NCI-H2029 (cell line): ENCODE measurements at regions not wholly inside any gene's neighbourhood (a gene's known extent, or its start where the extent isn't known, plus 50 kb on each side); places are given as distances from the start of the nearest gene placed in this dataset.
A peak's percentile ranks its signal among the peaks of the same experiment; 100 is the strongest.
"Not testable (repeated sequence)": the region's sequence is repeated elsewhere in the genome, so short reads cannot be mapped to it uniquely, and the experiment has no call there.

Experiments
- DNase-seq: peaks from one replicate; lab custom pipeline; 2025; lab: John Stamatoyannopoulos, UW

DNA sequence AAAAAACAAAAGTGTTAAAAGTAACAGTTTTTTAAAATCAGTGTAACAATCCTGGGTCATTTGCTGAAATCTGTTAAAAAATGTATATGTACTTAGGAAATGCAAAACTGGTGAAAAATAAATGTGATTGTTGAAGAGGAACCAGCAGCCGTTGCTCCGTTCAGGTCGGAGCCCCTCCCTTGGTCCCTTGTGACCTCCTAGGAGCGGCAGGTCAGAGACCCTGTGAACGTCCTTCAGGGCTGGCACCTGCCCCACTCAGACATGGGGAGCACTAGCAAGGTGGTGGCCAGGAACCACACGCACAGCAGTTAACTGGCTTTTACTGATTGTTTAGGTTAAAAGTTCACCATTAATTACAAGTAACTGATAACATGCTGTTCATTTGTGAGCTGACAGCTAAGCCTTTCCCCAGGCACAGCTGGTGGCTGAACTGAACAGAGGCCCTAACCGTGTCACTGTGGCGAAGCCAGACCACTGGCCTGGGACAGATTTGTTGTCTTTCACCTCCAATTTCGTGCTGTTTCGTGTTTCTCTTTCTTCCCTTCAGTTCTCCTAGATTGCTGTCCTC lies 159.2 kb upstream of the ALKAL2 start:
- DNase-seq = no peak

GRCh38 chr2:446303-446874 lies 158.5 kb upstream of the ALKAL2 start:
- DNase-seq = no peak

- no peak for DNase-seq
These were observed 158.0 kb upstream of the ALKAL2 start for GRCh38 chr2:445896-446295.

DNA sequence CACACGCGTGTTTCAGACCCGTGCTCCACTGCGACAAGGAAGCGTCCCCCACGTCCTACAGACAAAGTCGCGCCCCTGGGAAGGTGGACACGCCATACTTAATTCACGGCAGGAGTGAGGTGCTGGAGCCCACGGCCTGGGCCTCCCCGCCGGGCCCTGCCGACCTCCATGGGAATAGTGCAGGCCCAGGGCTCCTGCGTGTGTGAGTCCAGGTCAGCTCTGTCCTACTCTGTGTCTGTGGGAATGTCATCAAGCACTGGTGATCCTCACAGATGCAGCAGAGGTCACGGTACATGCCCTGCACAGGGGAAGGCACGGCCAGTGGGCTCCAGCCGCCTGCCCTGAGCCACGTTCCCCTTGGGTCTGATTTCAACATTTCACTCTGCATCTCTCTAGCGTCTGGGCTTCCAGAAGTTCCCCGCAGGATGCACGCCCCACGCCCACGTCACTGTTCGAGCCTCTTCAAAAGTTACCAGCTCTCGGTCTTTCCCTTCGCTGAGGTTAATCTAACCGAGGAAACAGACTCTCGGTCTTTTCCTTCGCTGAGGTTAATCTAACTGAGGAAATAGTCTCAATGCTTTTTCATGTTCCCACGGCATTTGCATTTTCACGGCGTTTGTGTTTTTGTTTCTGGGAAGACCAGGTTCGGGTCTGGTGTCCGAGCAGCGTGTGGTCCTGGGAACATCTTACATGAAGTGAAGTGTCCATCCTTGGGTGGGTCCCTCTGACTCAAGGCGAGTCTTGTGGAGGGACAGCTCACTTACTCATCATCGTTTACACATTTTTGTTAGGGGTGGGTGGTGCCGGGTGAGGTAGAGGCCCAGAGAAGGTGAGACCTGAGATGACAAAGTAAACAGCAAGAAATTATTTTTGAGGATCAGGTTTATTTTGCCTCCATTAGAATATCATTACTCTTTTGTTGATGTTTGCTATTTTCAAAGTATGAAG lies 157.3 kb upstream of the ALKAL2 start:
- no peak for DNase-seq

DNA sequence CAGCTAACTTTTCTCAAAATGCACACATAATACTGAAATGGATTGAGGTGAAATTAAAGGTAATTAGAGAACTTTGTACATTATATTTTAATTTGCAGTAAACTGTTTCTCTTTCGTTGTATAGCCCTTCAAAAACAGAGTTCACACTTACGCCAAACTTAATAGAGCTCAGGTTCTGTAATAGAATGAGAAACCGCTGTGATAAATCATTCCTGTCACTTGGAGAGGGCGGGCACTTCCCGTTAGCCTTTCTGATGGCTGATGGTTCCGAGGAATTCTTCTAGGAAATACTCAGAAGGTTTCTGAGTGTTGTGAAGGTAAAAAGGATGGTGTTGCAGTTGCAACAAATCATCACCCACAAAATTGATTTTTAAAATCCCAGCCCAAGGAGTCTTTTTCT lies 155.8 kb upstream of the ALKAL2 start:
- DNase-seq = no peak

DNA sequence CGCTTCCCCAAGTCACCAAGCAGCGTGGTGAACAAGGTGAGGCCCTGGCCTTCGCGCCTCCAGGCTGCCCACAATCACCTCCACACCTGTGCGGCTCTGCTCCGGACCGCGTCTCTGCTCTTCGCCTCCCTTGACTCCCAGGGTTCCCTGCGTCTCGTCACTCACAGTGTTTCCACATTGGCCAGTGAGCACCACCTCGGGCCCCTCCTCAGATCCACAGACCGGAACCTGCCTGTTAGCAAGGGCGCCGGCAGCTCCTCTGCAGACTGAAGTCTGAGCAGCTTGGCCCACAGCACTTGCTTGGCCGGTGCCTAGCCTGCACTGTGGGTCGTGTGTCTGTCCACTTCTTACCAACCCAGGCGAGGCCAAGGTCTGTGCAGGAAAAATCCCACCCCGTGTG lies 155.3 kb upstream of the ALKAL2 start:
- DNase-seq = no peak

DNA sequence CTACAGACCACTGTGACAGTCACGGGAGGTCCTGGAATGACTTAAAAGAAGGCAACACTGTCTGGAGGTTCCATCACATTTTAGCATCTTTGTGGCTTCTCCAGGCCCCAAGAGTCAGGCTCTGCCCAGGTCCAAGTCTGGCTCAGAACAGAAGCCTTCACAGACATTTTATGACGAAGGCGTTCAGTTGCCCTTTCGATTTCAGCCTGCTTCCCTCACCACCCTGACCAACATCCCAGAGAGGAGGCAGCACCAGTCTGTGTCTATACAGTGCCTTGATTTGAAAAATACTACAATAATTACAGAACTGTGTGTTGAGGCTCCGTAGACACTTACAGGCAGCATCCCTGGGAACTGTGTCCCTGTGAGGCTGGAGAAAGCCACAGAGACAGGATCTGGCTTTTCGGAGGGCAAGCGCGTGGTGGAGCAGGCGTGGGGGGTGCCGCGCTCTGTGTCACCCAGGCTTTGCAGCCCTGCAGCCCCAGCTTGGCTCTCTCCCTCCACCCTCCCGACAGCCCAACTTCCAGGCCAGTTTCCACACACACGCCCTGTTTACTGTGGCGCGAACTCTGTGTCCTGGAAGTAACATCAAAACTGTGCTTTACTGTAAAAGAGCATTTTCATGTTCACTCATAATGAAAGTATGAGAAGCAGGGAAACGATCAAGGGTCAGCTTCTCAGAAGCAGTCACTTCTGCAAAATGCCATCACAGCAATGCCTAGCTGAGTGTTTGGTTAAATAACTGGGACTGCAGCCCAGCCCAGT lies 153.5 kb upstream of the ALKAL2 start:
- DNase-seq = no peak

DNA sequence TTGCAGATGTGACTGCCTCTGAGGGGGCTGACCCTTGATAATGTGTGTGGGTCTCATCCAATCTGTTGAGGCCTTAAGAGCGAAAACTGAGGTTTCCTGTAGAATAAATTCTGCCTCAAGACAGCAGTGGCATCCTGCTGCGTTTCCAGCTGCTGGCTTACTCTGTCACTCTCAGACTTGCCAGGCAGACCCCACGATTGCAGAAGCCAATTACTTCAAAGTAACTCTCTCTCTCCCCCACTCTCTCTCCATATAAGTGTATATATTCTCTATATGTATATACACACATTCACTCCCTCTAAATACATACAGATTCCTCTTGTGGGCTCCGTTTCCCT lies 152.5 kb upstream of the ALKAL2 start:
- DNase-seq = no peak

GRCh38 chr2:439556-440402 lies 151.9 kb upstream of the ALKAL2 start:
- DNase-seq = no peak

DNA sequence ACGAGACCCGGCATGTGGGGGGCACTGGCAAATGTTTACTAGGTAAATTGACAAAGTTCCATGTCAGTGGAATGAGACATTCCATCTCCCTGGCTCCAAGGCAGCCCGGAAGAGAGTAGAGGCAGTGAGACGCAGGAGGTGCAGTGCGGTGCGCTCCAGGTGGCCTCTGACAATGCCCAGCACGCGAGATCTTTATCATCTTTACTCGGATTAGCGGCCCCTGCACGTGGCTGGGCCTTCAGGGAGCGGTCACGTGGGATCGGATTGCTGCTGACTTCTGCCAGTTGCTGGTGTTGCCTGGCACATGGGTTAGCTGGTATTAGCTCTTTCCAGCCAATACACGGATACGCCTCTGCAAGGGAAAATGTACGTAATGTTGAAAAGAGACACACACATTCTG lies 151.2 kb upstream of the ALKAL2 start:
- DNase-seq = no peak

GRCh38 chr2:437756-438393 lies 150.0 kb upstream of the ALKAL2 start:
- peak; percentile 40 for DNase-seq

- DNase-seq = no peak
These were observed 149.3 kb upstream of the ALKAL2 start for GRCh38 chr2:437180-437579.

DNA sequence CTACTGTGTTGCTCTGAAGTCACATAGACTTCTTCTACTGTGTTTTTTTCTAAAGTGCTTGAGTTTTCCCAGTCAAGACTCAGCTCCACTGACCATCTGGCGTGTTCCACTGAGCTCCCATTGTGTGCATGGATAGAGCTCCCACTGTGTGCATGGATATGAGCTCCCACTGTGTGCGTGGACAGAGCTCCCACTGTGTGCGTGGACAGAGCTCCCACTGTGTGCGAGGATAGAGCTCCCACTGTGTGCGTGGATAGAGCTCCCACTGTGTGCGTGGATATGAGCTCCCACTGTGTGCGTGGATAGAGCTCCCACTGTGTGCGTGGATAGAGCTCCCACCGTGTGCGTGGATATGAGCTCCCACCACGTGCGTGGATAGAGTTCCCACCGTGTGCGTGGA lies 148.3 kb upstream of the ALKAL2 start:
- no peak for DNase-seq

- no peak for DNase-seq
These were observed 146.7 kb upstream of the ALKAL2 start for GRCh38 chr2:434625-435024.

DNA sequence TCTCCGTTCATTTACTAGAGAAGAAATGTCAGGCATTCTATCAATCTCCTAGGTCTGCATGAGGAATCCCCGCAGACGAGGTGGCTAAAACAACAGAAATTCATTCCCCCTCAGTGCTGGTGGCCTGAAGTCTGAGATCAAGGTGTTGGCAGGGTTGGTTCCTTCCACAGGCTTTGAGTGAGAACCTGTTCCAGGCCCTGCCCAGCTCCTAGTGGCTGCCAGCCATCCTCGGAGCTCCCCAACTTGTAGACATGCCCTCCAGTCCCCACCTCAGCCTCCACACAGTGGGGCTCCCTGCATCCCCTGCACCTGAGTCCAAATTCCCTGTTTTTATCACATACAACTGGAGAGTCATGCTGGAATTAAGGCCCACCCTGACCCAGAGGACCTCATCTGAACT lies 145.3 kb upstream of the ALKAL2 start:
- no peak for DNase-seq

DNA sequence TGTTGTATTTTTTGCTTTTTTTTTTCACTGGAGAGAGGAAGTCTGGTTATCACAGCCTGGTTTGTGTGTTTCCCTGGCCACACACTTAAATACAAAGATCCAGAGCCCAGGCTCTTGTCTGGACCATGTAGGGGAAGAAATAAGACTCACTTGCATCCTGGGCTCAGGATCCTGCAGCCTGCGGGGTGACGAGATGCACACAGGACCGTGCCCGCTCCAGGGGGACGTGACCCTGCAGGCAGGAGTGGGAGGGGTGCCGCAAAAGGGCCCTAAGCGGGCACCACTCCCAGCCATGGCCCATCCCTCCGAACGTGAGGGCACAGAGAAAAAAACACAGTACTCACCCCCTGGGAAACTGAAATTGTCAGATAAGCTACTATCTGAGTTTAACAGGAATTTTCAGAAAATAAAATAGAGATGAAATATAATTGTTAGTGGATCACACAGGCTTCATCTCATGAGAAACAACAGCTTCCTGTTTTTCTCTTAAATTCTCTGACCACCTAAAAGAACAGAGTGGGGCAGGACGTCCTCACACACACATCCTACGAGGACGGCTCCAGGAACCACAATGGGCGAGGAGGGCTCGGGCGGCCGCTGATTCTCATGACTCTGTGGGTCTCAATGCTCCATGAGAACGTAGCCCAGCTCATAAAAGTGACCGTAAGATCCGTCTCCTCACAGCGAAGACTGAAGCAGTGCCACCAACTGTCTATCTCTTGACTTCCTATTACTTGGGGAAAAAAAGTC lies 142.6 kb upstream of the ALKAL2 start:
- no peak for DNase-seq

- DNase-seq = no peak
These were observed 141.8 kb upstream of the ALKAL2 start for GRCh38 chr2:429575-430254.

DNA sequence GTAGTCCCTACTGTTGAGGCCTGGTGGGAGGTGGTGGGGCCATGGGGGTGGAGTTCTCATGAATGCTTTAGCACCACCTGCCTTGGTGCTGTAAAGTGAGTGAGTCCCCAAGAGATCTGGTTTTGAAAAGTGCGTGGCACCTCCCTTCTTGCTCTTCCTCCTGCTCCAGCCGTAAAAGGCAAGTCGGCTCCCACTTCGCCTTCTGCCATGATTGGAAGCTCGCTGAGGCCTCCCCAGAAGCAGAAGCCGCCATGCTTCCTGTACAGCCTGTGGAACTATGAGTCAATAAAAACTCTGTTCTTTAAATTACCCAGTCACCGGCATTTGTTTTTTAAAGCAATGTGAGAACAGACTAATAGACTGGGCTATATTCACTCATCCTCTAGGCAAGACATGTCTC lies 141.3 kb upstream of the ALKAL2 start:
- no peak for DNase-seq

DNA sequence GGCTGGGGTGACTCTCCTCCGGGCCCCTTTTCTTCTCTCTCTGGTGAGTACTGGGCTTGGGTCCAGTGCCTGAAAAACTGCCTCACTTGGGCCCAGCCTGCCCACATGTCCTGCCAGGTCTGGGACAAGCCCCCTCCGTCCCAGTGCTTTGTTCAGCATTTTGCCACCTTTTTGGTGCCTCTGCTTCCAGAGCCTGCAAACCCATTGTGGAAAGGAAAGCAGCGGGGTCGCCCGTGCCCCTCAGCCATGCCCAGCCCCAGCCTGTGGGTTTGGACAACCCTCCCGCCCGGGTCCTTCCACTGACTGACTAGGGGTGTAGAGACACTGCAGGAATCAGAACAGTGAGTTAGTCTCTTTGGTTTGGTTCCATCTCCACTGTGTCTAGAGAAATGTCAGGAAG lies 140.7 kb upstream of the ALKAL2 start:
- no peak for DNase-seq

GRCh38 chr2:426696-427095 lies 138.8 kb upstream of the ALKAL2 start:
- DNase-seq = not testable (repeated sequence)
